SK-N-SH (cell line): ENCODE measurements at regions not wholly inside any gene's neighbourhood (a gene's known extent, or its start where the extent isn't known, plus 50 kb on each side); places are given as distances from the start of the nearest gene placed in this dataset.
"Not testable (repeated sequence)": the region's sequence is repeated elsewhere in the genome, so short reads cannot be mapped to it uniquely, and the experiment has no call there.

Experiments
- CTCF ChIA-PET: fragments of 300-600, 350-600 bp; formaldehyde crosslinking; extraction: SDS; loops from one replicate; lab custom pipeline; 2021; lab: Yijun Ruan, JAX
- POLR2A ChIA-PET: fragments of 350-600 bp; sonication (Branson Sonifier 250); formaldehyde crosslinking; extraction: SDS; loops from one replicate; lab custom pipeline; 2020; ENCODE audit warnings: antibody characterized with exemption, inconsistent platforms; lab: Yijun Ruan, JAX
- DNase-seq: peaks from one replicate; pipeline ENCODE4 v3.0.0; 2012
- H2AFZ ChIP-seq: fragments of 200-600 bp; sonication (generic); 2 replicates; pipeline ENCODE4 v1.8.1; 2016; ENCODE audit warnings: antibody characterized with exemption, mild to moderate bottlenecking, low read depth
- H3F3A ChIP-seq: fragments of 200-600 bp; sonication (generic); replicated peaks from 2 replicates; pipeline ENCODE3; 2016; ENCODE audit warnings: antibody characterized with exemption, mild to moderate bottlenecking; ENCODE audit not compliant: insufficient read depth
- H3K27ac ChIP-seq, 2 experiments: fragments of 200-500 bp in 1 of 2; fragments of 200-600 bp in 1 of 2; sonication (Bioruptor generic) in 1 of 2; sonication (generic), shearing (Covaris generic) in 1 of 2; 2 replicates each; pipeline versions ENCODE4 v1.5.1 to v1.6.1; 2014 to 2016; ENCODE audit warnings: low read depth in 2 of 2, inconsistent platforms in 1 of 2, low read length in 1 of 2, mild to moderate bottlenecking in 1 of 2, mixed read lengths in 1 of 2
- H3K27me3 ChIP-seq: fragments of 200-600 bp; sonication (generic), shearing (Covaris generic); 2 replicates; pipeline ENCODE4 v1.6.1; 2016; ENCODE audit warnings: mixed run types; ENCODE audit not compliant: insufficient read depth
- H3K36me3 ChIP-seq, 2 experiments: fragments of 200-500 bp in 1 of 2; fragments of 200-600 bp in 1 of 2; sonication (Bioruptor generic) in 1 of 2; sonication (generic) in 1 of 2; replicated peaks in 1 of 2; 2 replicates each; pipeline versions ENCODE3 to v1.5.1; 2014 to 2016; ENCODE audit warnings: low read length in 1 of 2, mild to moderate bottlenecking in 1 of 2; ENCODE audit not compliant: insufficient read depth in 2 of 2, control insufficient read depth in 1 of 2
- H3K4me1 ChIP-seq, 2 experiments: fragments of 200-500 bp in 1 of 2; fragments of 200-600 bp in 1 of 2; sonication (Bioruptor generic) in 1 of 2; sonication (generic), shearing (Covaris generic) in 1 of 2; 2 replicates each; pipeline versions ENCODE4 v1.5.1 to v1.6.1; 2014 to 2016; ENCODE audit warnings: low read depth in 1 of 2, low read length in 1 of 2, mixed run types in 1 of 2; ENCODE audit not compliant: insufficient read depth in 2 of 2, control insufficient read depth in 1 of 2
- H3K4me2 ChIP-seq: fragments of 200-600 bp; sonication (generic), shearing (Covaris generic); 2 replicates; pipeline ENCODE4 v1.6.1; 2017; ENCODE audit warnings: mixed run types
- H3K4me3 ChIP-seq, 2 experiments: fragments of 200-500 bp in 1 of 2; fragments of 200-600 bp in 1 of 2; sonication (Bioruptor generic) in 1 of 2; sonication (generic), shearing (Covaris generic) in 1 of 2; 2 replicates each; pipeline versions ENCODE4 v1.5.1 to v1.8.1; 2014 to 2016; ENCODE audit warnings: low read depth in 2 of 2, inconsistent platforms in 1 of 2, low read length in 1 of 2, mild to moderate bottlenecking in 1 of 2, mixed read lengths in 1 of 2, moderate library complexity in 1 of 2
- H3K79me2 ChIP-seq: fragments of 200-600 bp; sonication (generic); 2 replicates; pipeline ENCODE4 v1.8.1; 2017; ENCODE audit warnings: mild to moderate bottlenecking; ENCODE audit not compliant: insufficient read depth
- H3K9ac ChIP-seq: fragments of 200-600 bp; sonication (generic); 2 replicates; pipeline ENCODE4 v1.6.1; 2017; ENCODE audit warnings: mixed run types
- H3K9me2 ChIP-seq: fragments of 200-600 bp; sonication (generic); 2 replicates; pipeline ENCODE4 v1.6.1; 2017; ENCODE audit warnings: mixed run types
- H3K9me3 ChIP-seq: fragments of 200-600 bp; sonication (generic); 2 replicates; pipeline ENCODE4 v1.6.1; 2017; ENCODE audit warnings: mixed run types, mild to moderate bottlenecking, moderate library complexity
- H4K20me1 ChIP-seq: fragments of 200-600 bp; sonication (generic); 2 replicates; pipeline ENCODE4 v1.6.1; 2017; ENCODE audit warnings: mild to moderate bottlenecking, mixed run types; ENCODE audit not compliant: insufficient read depth
- CHD2 ChIP-seq: fragments of 150-350 bp; IDR thresholded peaks from 2 replicates; pipeline ENCODE4 v1.6.1; 2018; ENCODE audit warnings: low read length; ENCODE audit not compliant: partially characterized antibody
- CTCF ChIP-seq: fragments of 200-600 bp; sonication (generic); IDR thresholded peaks from 2 replicates; pipeline ENCODE4 v1.6.1; 2017; ENCODE audit warnings: antibody characterized with exemption, mild to moderate bottlenecking, moderate library complexity
- ELF1 ChIP-seq: IDR thresholded peaks from 2 replicates; pipeline ENCODE4 v1.4.0; 2012
- EZH2phosphoT487 ChIP-seq: fragments of 200-600 bp; sonication (generic); IDR thresholded peaks from 2 replicates; pipeline ENCODE4 v1.6.1; 2017; ENCODE audit warnings: low read depth, mixed run types, mild to moderate bottlenecking, antibody characterized with exemption, moderate library complexity, borderline replicate concordance
- FOXM1 ChIP-seq: IDR thresholded peaks from 2 replicates; pipeline ENCODE4 v1.4.0; 2012; ENCODE audit warnings: low read depth, mild to moderate bottlenecking
- GATA2 ChIP-seq: sonication (generic); formaldehyde crosslinking; IDR thresholded peaks from 2 replicates; pipeline ENCODE4 v1.5.0; 2020; ENCODE audit warnings: mild to moderate bottlenecking, missing genetic modification reagents
- IRF3 ChIP-seq: fragments of 150-350 bp; IDR thresholded peaks from 2 replicates; pipeline ENCODE4 v1.6.1; 2016; ENCODE audit warnings: mild to moderate bottlenecking, low read depth, low read length
- JUND ChIP-seq: IDR thresholded peaks from 2 replicates; pipeline ENCODE4 v1.4.0; 2012
- MXI1 ChIP-seq: IDR thresholded peaks from 2 replicates; pipeline ENCODE4 v1.6.1; 2012; ENCODE audit warnings: mild to moderate bottlenecking, low read depth, low read length, improper control_type of control experiment
- POLR2AphosphoS5 ChIP-seq: IDR thresholded peaks from 2 replicates; pipeline ENCODE4 v1.6.1; 2012; ENCODE audit warnings: low read depth, low read length
- RCOR1 ChIP-seq: fragments of 150-350 bp; IDR thresholded peaks from 2 replicates; pipeline ENCODE4 v1.6.1; 2017; ENCODE audit warnings: antibody characterized with exemption, low read length
- RFX5 ChIP-seq: IDR thresholded peaks from 2 replicates; pipeline ENCODE4 v1.6.1; 2012; ENCODE audit warnings: mild to moderate bottlenecking, improper control_type of control experiment, low read length
- TCF12 ChIP-seq: IDR thresholded peaks from 2 replicates; pipeline ENCODE4 v1.4.0; 2012
- YY1 ChIP-seq: IDR thresholded peaks from 2 replicates; pipeline ENCODE4 v1.4.0; 2012; ENCODE audit warnings: low read depth, mild to moderate bottlenecking
- WGBS: methylation state at CpG from one replicate; pipeline ENCODE4 v1.1.6; 2017; ENCODE audit warnings: low lambda C conversion rate; 5-methylcytosine and 5-hydroxymethylcytosine counted together
- TF ChIP-seq, protein P1 (sequence below): fragments of 150-350 bp; IDR thresholded peaks from 2 replicates; pipeline ENCODE4 v1.6.1; 2017; ENCODE audit warnings: antibody characterized with exemption, low read length, low read depth, borderline replicate concordance

DNA sequence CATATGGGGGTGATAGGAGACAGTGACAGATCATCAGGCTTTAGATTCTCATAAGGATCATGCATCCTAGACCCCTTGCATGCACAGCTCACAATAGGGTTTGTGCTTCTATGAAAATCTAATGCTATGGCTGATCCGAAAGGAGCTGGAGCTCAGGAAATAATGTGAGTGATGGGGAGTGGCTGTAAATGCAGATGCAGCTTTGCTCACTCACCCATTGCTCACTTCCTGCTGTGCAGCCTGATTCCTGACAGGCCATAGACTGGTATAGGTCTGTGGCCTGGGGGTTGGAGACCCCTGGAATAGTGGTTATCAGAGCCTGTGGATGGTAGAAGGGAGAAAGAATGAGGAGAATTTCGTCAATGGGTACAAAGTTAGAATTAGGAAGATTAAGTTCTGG, 2751.1 kb downstream of the ARAP2 start:
- H3K4me3 ChIP-seq, result no peak overlapping the region
- ChIA-PET CTCF (no interaction called here), POLR2A (no interaction called here)
- H3K27ac ChIP-seq, result no peak overlapping the region
- no peak overlapping the region for H3K9ac ChIP-seq
- TF ChIP-seq CTCF (no peak), TCF12 (no peak), RFX5 (no peak), ELF1 (no peak), MXI1 (no peak), EZH2phosphoT487 (no peak), GATA2 (CRISPR knock-in tag) (no peak), JUND (no peak), IRF3 (no peak), CHD2 (no peak), FOXM1 (no peak), POLR2AphosphoS5 (no peak), RCOR1 (no peak)
- TF ChIP-seq, protein P1, sequence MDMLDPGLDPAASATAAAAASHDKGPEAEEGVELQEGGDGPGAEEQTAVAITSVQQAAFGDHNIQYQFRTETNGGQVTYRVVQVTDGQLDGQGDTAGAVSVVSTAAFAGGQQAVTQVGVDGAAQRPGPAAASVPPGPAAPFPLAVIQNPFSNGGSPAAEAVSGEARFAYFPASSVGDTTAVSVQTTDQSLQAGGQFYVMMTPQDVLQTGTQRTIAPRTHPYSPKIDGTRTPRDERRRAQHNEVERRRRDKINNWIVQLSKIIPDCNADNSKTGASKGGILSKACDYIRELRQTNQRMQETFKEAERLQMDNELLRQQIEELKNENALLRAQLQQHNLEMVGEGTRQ, result no peak
- no peaks in the 10 kb centered on the region for H3K9me3 ChIP-seq
- no peaks in the 10 kb centered on the region for H4K20me1 ChIP-seq
- no peak overlapping the region for H3K4me2 ChIP-seq
- H3K4me1 ChIP-seq, result no peaks in the 10 kb centered on the region
- no peaks in the 10 kb centered on the region for H3K27me3 ChIP-seq
- H3F3A ChIP-seq, result no peaks in the 10 kb centered on the region
- H3K36me3 ChIP-seq, result no peaks in the 10 kb centered on the region
- no peaks in the 10 kb centered on the region for H3K9me2 ChIP-seq
- no peak overlapping the region for H2AFZ ChIP-seq
- H3K79me2 ChIP-seq, result no peaks in the 10 kb centered on the region
- 6% methylated on average over 2 of the region's 2 CpGs for WGBS
- DNase-seq, result no peak

GRCh38 chr4:33494150-33494549, 2750.2 kb downstream of the ARAP2 start:
- Histone ChIP-seq H2AFZ (no peak overlapping the region), H3K4me1 (no peaks in the 10 kb centered on the region), H3K27me3 (no peaks in the 10 kb centered on the region), H3K4me3 (no peak overlapping the region), H3K79me2 (no peaks in the 10 kb centered on the region), H3K36me3 (no peaks in the 10 kb centered on the region), H4K20me1 (no peaks in the 10 kb centered on the region), H3K9ac (no peak overlapping the region), H3K4me2 (no peak overlapping the region), H3K27ac (no peak overlapping the region), H3K9me2 (no peaks in the 10 kb centered on the region), H3F3A (no peaks in the 10 kb centered on the region), H3K9me3 (no peaks in the 10 kb centered on the region)
- DNase-seq, result no peak
- TF ChIP-seq RCOR1, result no peak
- TF ChIP-seq POLR2AphosphoS5, result no peak
- TF ChIP-seq, protein P1, result no peak
- TF ChIP-seq YY1, result no peak
- CTCF ChIA-PET, result no interaction called here
- 8% methylated on average over 2 of the region's 2 CpGs for WGBS
- POLR2A ChIA-PET, result no interaction called here

DNA sequence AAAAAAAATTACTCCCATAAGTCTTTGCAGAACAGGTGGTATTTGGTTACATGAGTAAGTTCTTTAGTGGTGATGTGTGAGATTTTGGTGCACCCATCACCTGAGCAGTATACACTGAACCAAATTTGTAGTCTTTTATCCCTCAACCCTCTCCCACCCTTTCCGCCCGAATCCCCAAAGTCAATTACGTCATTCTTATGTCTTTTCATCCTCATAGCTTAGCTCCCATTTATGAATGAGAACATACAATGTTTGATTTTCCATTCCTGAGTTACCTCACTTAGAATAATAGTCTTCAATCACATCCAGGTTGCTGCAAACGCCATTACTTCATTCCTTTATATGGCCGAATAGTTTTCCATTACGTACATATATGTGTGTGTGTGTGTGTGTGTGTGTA, 2742.7 kb downstream of the ARAP2 start:
- H3K4me1 ChIP-seq, H3K79me2 ChIP-seq: not testable (repeated sequence)
- WGBS, result 43% methylated on average over 6 of the region's 6 CpGs

More for the DNA sequence above, 2742.7 kb downstream of the ARAP2 start:
- H4K20me1 ChIP-seq, H3K9me2 ChIP-seq, H3K9me3 ChIP-seq, H3K27me3 ChIP-seq, DNase-seq, H3K9ac ChIP-seq, H3K27ac ChIP-seq, H3K4me2 ChIP-seq, CTCF ChIA-PET, POLR2A ChIA-PET, H2AFZ ChIP-seq, H3K36me3 ChIP-seq, H3F3A ChIP-seq, H3K4me3 ChIP-seq: not testable (repeated sequence)
